ENCODE measurements at regions not wholly inside any gene's neighbourhood (a gene's known extent, or its start where the extent isn't known, plus 50 kb on each side); places are given as distances from the start of the nearest gene placed in this dataset.

GRCh38 chr5:28807195-28807729, 1768.9 kb upstream of the CDH9 start:
- TF ChIP-seq CTCF (IDR thresholded peaks at IDR 0.05; ENCODE audit: low read depth, low read length) (no peak), EZH2phosphoT487 (IDR thresholded peaks at IDR 0.05; ENCODE audit: low read depth) (no peak)

All from OCI-LY3 (cell line).